Gastrocnemius medialis (tissue), 4 donors: ENCODE measurements at regions not wholly inside any gene's neighbourhood (a gene's known extent, or its start where the extent isn't known, plus 50 kb on each side); places are given as distances from the start of the nearest gene placed in this dataset.

Source experiments
- POLR2A ChIP-seq, 2 donors: fragments of 450-650 bp; IDR thresholded peaks; one replicate each; pipeline ENCODE4 v1.6.1; 2017; ENCODE audit warnings: antibody characterized with exemption in 2 of 2, mild to moderate bottlenecking in 2 of 2, moderate library complexity in 2 of 2
- TF ChIP-seq, protein P1 (sequence below), 5 experiments: fragments of 450-650 bp in 3 of 5; fragments of 200-600 bp in 2 of 5; sonication (generic) in 2 of 5; IDR thresholded peaks in 4 of 5; conservative IDR thresholded peaks in 1 of 5; 1 replicate in 4 of 5; 2 replicates in 1 of 5; pipeline ENCODE4 v1.5.1; 2016 to 2019; ENCODE audit warnings: antibody characterized with exemption in 5 of 5, mild to moderate bottlenecking in 3 of 5, moderate library complexity in 3 of 5

DNA sequence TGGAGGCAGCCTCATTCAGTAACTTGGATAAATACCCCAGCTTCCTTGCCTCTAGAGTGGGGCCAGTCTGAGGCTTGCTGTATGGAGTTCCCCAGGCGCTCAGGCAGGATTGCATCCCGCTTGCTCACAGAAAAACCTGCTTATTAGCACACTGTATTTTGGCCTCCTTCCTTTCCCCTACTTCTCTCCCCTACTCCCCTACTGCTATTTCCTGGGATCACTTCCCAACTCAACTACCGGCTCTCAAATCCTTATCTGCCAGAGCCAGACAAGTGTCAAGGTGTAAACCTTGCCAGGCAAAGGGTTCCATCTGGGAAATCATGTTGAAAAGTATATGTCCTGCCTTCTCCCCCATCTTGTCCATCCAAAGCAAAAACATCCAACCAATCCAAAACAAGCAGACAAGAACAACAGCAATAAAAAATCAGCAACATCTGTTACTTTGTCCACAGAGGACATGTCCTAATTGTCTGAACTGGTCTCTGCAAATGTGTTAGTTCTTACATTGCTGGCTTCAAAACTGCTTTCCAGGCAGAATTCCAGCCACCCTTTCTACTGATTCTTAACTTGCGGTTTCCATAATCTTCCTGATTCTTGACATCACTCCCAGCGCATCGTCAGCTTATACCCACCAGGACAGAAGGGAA is 164.1 kb upstream of the SEMA6A start:
- TF ChIP-seq, protein P1, sequence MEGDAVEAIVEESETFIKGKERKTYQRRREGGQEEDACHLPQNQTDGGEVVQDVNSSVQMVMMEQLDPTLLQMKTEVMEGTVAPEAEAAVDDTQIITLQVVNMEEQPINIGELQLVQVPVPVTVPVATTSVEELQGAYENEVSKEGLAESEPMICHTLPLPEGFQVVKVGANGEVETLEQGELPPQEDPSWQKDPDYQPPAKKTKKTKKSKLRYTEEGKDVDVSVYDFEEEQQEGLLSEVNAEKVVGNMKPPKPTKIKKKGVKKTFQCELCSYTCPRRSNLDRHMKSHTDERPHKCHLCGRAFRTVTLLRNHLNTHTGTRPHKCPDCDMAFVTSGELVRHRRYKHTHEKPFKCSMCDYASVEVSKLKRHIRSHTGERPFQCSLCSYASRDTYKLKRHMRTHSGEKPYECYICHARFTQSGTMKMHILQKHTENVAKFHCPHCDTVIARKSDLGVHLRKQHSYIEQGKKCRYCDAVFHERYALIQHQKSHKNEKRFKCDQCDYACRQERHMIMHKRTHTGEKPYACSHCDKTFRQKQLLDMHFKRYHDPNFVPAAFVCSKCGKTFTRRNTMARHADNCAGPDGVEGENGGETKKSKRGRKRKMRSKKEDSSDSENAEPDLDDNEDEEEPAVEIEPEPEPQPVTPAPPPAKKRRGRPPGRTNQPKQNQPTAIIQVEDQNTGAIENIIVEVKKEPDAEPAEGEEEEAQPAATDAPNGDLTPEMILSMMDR (IDR thresholded peaks at IDR 0.05 in 4 of 5, conservative IDR thresholded peaks at IDR 0.05 in 1 of 5): no peak
- TF ChIP-seq POLR2A (IDR thresholded peaks at IDR 0.05): no peak
